CD14-positive monocyte (primary cell): ENCODE measurements at regions not wholly inside any gene's neighbourhood (a gene's known extent, or its start where the extent isn't known, plus 50 kb on each side); places are given as distances from the start of the nearest gene placed in this dataset.

Experiments
- DNase-seq, 3 donors: peaks; one replicate each; pipeline ENCODE4 v3.0.0-alpha.2; 2011 to 2022
- H2AFZ ChIP-seq: 2 replicates; pipeline ENCODE4 v1.6.0; 2012; ENCODE audit warnings: mild to moderate bottlenecking, low read depth, low read length, inconsistent platforms; ENCODE audit not compliant: insufficient read depth, poor library complexity, severe bottlenecking
- H3K27ac ChIP-seq, 2 donors: 1 replicate in 1 of 2; 2 replicates in 1 of 2; pipeline ENCODE4 v1.5.1; 2012 to 2013; ENCODE audit warnings: low read length in 2 of 2, control low read depth in 1 of 2, inconsistent platforms in 1 of 2, low read depth in 1 of 2, mild to moderate bottlenecking in 1 of 2
- H3K27me3 ChIP-seq, 2 donors: one replicate each; pipeline versions ENCODE4 v1.6.0 to v1.6.1; 2011 to 2013; ENCODE audit warnings: low read length in 2 of 2; ENCODE audit not compliant: control insufficient read depth in 2 of 2, insufficient read depth in 2 of 2
- H3K36me3 ChIP-seq, 2 donors: replicated peaks in 1 of 2; 1 replicate in 1 of 2; 2 replicates in 1 of 2; pipeline versions ENCODE4 v1.5.1 to v1.6.1; 2012 to 2013; ENCODE audit warnings: low read length in 2 of 2, control low read depth in 1 of 2, inconsistent platforms in 1 of 2, mild to moderate bottlenecking in 1 of 2; ENCODE audit not compliant: insufficient read depth in 2 of 2, control insufficient read depth in 1 of 2
- H3K4me1 ChIP-seq, 2 donors: 1 replicate in 1 of 2; 2 replicates in 1 of 2; pipeline versions ENCODE4 v1.5.1 to v1.6.1; 2012 to 2013; ENCODE audit warnings: low read length in 2 of 2, control low read depth in 1 of 2, inconsistent platforms in 1 of 2, mild to moderate bottlenecking in 1 of 2, moderate library complexity in 1 of 2; ENCODE audit not compliant: insufficient read depth in 2 of 2, control insufficient read depth in 1 of 2
- H3K4me2 ChIP-seq: replicated peaks from 2 replicates; pipeline ENCODE3; 2012; ENCODE audit warnings: low read length, moderate library complexity, mild to moderate bottlenecking; ENCODE audit not compliant: poor library complexity, severe bottlenecking; ENCODE audit errors: extremely low read depth
- H3K4me3 ChIP-seq, 3 experiments: fragments of 200-600 bp in 1 of 3; sonication (generic) in 1 of 3; replicated peaks in 1 of 3; 1 replicate in 2 of 3; 2 replicates in 1 of 3; pipeline ENCODE4 v1.5.1; 2011 to 2013; ENCODE audit warnings: low read length in 3 of 3, mild to moderate bottlenecking in 3 of 3, control low read depth in 2 of 3, low read depth in 2 of 3, inconsistent platforms in 1 of 3, moderate library complexity in 1 of 3
- H3K79me2 ChIP-seq: 2 replicates; pipeline ENCODE4 v1.6.0; 2012; ENCODE audit warnings: mild to moderate bottlenecking, control low read depth, inconsistent platforms, low read length, moderate library complexity; ENCODE audit not compliant: insufficient read depth
- H3K9ac ChIP-seq: 2 replicates; pipeline ENCODE4 v1.6.0; 2017; ENCODE audit warnings: low read length, mild to moderate bottlenecking; ENCODE audit not compliant: insufficient read depth, poor library complexity, severe bottlenecking
- H3K9me3 ChIP-seq, 2 donors: replicated peaks in 1 of 2; 1 replicate in 1 of 2; 2 replicates in 1 of 2; pipeline versions ENCODE4 v1.5.1 to v1.6.1; 2012 to 2013; ENCODE audit warnings: low read length in 2 of 2, control low read depth in 1 of 2; ENCODE audit not compliant: control insufficient read depth in 1 of 2, insufficient read depth in 1 of 2
- H4K20me1 ChIP-seq: 2 replicates; pipeline ENCODE4 v1.6.0; 2012; ENCODE audit warnings: mild to moderate bottlenecking, low read length, control low read depth, moderate library complexity; ENCODE audit not compliant: insufficient read depth
- H3K27ac Mint-ChIP-seq, 7 donors: one replicate each; pipeline ENCODE4 v1.8.0; 2020; ENCODE audit warnings: mild to moderate bottlenecking in 7 of 7, mixed read lengths in 7 of 7, moderate library complexity in 6 of 7, inconsistent platforms in 2 of 7
- H3K27me3 Mint-ChIP-seq, 3 donors: one replicate each; pipeline ENCODE4 v1.8.0; 2021 to 2022; ENCODE audit warnings: low read depth in 3 of 3, mild to moderate bottlenecking in 3 of 3, mixed read lengths in 3 of 3, moderate library complexity in 3 of 3, inconsistent platforms in 1 of 3
- H3K36me3 Mint-ChIP-seq, 2 donors: one replicate each; pipeline ENCODE4 v1.8.0; 2020; ENCODE audit warnings: mixed read lengths in 2 of 2, inconsistent platforms in 1 of 2, mild to moderate bottlenecking in 1 of 2
- H3K4me1 Mint-ChIP-seq: one replicate; pipeline ENCODE4 v1.8.0; 2020; ENCODE audit warnings: mild to moderate bottlenecking, mixed read lengths
- H3K4me3 Mint-ChIP-seq, 2 donors: one replicate each; pipeline ENCODE4 v1.8.0; 2020; ENCODE audit warnings: mild to moderate bottlenecking in 2 of 2, mixed read lengths in 2 of 2, moderate library complexity in 1 of 2
- H3K9me3 Mint-ChIP-seq, 7 donors: one replicate each; pipeline ENCODE4 v1.8.0; 2020 to 2022; ENCODE audit warnings: mixed read lengths in 7 of 7, mild to moderate bottlenecking in 6 of 7, moderate library complexity in 6 of 7, inconsistent platforms in 2 of 7
- WGBS: methylation state at CpG from one replicate; pipeline ENCODE4 v1.1.5; 2013; ENCODE audit warnings: missing lambda C conversion rate; ENCODE audit not compliant: insufficient coverage; 5-methylcytosine and 5-hydroxymethylcytosine counted together
- intact Hi-C, 2 donors: fragments of 100-400 bp; cut with micrococcal nuclease; formaldehyde crosslinking; loops; one replicate each; pipeline versions ENCODE4 v1.15.0 to v1.15.1; 2023
- TF ChIP-seq, protein P1 (sequence below): fragments of 200-600 bp; IDR thresholded peaks from one replicate; pipeline ENCODE4 v1.8.0; 2022; ENCODE audit warnings: antibody characterized with exemption, mild to moderate bottlenecking

DNA sequence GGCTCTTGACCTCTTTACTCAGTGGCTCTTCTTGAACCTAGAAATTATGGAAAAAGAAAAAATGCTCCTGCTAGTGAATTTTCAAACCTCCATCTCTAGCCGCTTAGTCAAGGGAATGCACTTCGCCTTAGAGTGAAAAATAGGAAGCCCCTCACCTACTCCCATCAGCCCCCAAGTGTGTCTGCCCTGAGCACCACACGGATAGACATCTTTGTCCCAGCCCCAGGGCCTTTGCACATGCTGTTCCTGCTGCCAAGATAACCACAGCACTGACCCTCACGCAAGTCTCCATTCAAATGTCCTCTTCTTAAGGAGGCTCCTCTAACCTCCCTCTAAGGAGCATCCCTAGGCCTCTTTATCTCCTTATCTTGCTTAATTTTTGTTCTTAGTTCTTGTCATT is 59.6 kb downstream of the FBXO2 start:
- no peak for DNase-seq
- TF ChIP-seq, protein P1, sequence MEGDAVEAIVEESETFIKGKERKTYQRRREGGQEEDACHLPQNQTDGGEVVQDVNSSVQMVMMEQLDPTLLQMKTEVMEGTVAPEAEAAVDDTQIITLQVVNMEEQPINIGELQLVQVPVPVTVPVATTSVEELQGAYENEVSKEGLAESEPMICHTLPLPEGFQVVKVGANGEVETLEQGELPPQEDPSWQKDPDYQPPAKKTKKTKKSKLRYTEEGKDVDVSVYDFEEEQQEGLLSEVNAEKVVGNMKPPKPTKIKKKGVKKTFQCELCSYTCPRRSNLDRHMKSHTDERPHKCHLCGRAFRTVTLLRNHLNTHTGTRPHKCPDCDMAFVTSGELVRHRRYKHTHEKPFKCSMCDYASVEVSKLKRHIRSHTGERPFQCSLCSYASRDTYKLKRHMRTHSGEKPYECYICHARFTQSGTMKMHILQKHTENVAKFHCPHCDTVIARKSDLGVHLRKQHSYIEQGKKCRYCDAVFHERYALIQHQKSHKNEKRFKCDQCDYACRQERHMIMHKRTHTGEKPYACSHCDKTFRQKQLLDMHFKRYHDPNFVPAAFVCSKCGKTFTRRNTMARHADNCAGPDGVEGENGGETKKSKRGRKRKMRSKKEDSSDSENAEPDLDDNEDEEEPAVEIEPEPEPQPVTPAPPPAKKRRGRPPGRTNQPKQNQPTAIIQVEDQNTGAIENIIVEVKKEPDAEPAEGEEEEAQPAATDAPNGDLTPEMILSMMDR = no peak
- Mint-ChIP-seq H3K9me3 (peaks cover 0 to 5% (median 2%) of the 10 kb centered on the region in 7 donors), H3K27me3 (peaks cover 0 to 17% (median 9%) of the 10 kb centered on the region in 3 donors), H3K27ac (no peak overlapping the region), H3K36me3 (no peaks in the 10 kb centered on the region), H3K4me1 (no peaks in the 10 kb centered on the region), H3K4me3 (peak overlapping the region in 1 of 2 donors; percentile 13)
- no peaks in the 10 kb centered on the region for H3K79me2 ChIP-seq
- H4K20me1 ChIP-seq = no peaks in the 10 kb centered on the region
- H3K27ac ChIP-seq = no peak overlapping the region
- no peaks in the 10 kb centered on the region for H3K9me3 ChIP-seq
- no peaks in the 10 kb centered on the region for H3K4me1 ChIP-seq
- 85% methylated on average over 2 of the region's 4 CpGs for WGBS
- no peaks in the 10 kb centered on the region for H3K27me3 ChIP-seq
- no peak overlapping the region for H3K4me3 ChIP-seq
- H3K4me2 ChIP-seq = no peak overlapping the region
- H3K36me3 ChIP-seq = no peaks in the 10 kb centered on the region
- H2AFZ ChIP-seq = no peak overlapping the region
- intact Hi-C loops = no loop called here
- no peak overlapping the region for H3K9ac ChIP-seq

DNA sequence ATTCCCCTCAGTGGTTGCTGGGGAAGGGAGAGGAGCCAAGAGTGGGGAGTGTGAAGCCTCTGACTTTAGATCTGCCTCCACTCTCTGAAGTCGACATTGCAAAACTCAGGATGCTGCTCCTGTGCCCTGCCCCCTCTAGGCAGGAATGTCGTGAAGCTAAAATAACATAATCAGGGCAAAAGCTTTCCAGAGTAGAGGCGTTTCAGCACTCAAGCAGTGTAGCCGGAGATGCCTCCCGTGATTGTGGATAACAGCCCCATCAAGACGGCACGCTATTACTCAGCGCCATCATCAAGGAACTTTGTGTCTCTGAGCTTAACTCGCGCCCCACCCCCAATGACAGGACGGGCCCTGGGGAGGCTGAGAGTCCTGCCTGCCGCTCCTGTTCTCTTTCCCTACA is 60.0 kb downstream of the FBXO2 start:
- peaks cover 0 to 18% (median 9%) of the 10 kb centered on the region in 3 donors for H3K27me3 Mint-ChIP-seq
- WGBS = 12% methylated on average over 11 of the region's 12 CpGs

More for the DNA sequence above, 60.0 kb downstream of the FBXO2 start:
- TF ChIP-seq, protein P1 = no peak
- no peak overlapping the region for H3K4me2 ChIP-seq
- no peaks in the 10 kb centered on the region for H3K4me1 ChIP-seq
- no peak overlapping the region for H3K9ac ChIP-seq
- no peaks in the 10 kb centered on the region for H3K27me3 ChIP-seq
- H3K79me2 ChIP-seq = no peaks in the 10 kb centered on the region
- DNase-seq = no peak
- Mint-ChIP-seq H3K27ac (no peak overlapping the region), H3K4me3 (no peak overlapping the region), H3K4me1 (no peaks in the 10 kb centered on the region), H3K9me3 (peaks cover 0 to 5% (median 2%) of the 10 kb centered on the region in 7 donors), H3K36me3 (no peaks in the 10 kb centered on the region)
- H2AFZ ChIP-seq = no peak overlapping the region
- no peaks in the 10 kb centered on the region for H4K20me1 ChIP-seq
- no peaks in the 10 kb centered on the region for H3K9me3 ChIP-seq
- H3K4me3 ChIP-seq = no peak overlapping the region
- no peak overlapping the region for H3K27ac ChIP-seq
- intact Hi-C loops = no loop called here
- no peaks in the 10 kb centered on the region for H3K36me3 ChIP-seq
